HG03039 (cell line): ENCODE measurements at regions not wholly inside any gene's neighbourhood (a gene's known extent, or its start where the extent isn't known, plus 50 kb on each side); places are given as distances from the start of the nearest gene placed in this dataset.

Source experiments
- ATAC-seq: cut with Tn5 transposase; IDR thresholded peaks from one replicate; pipeline ENCODE4 v1.9.1; 2021; ENCODE audit warnings: mild to moderate bottlenecking, moderate library complexity; ENCODE audit not compliant: unreplicated experiment

DNA sequence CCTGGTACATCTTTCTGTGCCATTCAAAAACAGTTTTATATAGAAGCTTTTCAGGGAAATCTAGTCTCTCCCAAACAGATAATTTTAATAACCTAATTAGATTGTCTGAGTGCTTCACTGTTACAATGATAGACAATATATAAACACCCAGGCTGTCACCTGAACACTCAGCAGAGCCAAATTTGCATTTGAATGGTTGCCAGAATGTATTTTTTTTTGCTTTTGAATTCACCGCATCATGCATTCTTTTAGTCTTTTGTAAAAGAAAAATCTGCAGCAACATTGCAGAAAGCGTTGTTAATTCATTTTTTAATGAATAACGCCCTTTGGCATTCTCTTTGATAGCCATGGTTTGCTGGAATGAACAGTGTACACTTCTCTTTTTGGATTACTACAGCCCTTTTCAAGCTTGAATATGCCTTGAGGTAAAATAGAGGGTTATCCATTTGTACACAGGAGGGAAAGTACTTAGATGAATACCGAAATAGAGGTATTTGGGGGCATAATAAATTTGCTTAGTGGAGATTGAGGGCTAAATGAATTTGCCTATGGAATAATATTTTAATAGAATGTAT, 175.0 kb upstream of the EPHA5 start:
- no peak for ATAC-seq

GRCh38 chr4:65839164-65839931, 169.1 kb upstream of the EPHA5 start:
- no peak for ATAC-seq

- no peak for ATAC-seq
Observed at GRCh38 chr4:65834707-65835106, 164.4 kb upstream of the EPHA5 start.

DNA sequence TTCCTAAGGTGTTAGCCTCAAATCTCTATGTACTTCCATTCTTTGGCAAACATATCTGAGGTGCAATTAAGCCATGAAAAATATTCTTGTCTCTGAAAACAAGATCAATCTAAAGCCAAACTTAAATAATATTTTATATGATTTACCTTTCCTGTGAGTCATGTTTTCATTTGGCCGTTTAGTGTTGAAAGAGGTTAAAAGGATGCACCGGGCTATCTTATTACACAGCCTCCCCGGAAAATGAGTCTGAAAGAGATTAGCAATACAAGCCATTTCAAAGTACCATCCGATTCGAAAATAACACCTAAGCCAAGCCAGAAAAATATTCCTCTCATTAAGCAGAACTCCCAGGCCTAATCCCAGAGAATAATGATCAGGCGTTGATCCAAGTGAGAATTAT, 161.5 kb upstream of the EPHA5 start:
- ATAC-seq: no peak

GRCh38 chr4:65825116-65825753, 154.9 kb upstream of the EPHA5 start:
- no peak for ATAC-seq

DNA sequence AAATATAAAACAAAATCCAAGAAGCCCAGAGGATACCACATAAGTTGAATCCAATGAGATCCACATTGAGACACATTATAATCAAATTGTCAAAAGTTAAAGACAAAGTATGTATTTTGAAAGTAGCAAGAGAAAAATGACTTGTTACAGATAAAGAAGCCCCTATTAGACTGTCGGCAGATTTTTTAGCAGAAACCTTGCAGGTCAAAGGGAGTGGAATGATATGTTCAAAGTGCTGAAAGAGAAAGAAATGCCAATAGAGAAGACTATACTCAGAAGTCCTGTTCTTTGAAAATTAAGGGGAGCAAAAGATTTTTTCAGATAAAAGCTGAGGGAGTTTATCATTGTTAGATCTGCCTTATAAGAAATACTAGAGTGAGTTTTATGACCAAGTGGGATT, 148.9 kb upstream of the EPHA5 start:
- ATAC-seq: no peak

GRCh38 chr4:65805936-65806335, 135.6 kb upstream of the EPHA5 start:
- no peak for ATAC-seq

DNA sequence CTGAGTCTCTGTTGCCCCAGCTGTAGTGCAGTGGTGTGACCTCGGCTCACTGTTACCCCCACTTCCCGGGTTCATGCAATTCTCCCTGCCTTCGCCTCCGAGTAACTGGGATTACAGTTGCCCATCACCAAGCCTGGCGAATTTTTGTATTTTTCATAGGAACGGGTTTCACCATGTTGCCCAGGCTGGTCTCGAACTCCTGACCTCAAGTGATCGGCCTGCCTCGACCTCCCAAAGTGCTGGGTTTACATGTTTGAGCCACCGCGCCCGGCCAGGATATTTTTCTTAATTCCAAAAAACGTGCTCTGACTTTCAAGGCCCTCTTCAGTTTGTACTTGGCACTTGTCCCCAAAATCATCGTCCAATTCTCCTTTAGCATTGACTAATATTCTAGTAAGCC, 129.2 kb upstream of the EPHA5 start:
- no peak for ATAC-seq

- no peak for ATAC-seq
Observed at GRCh38 chr4:65798498-65799127, 128.3 kb upstream of the EPHA5 start.

- no peak for ATAC-seq
Observed at GRCh38 chr4:65791812-65792308, 121.6 kb upstream of the EPHA5 start.

DNA sequence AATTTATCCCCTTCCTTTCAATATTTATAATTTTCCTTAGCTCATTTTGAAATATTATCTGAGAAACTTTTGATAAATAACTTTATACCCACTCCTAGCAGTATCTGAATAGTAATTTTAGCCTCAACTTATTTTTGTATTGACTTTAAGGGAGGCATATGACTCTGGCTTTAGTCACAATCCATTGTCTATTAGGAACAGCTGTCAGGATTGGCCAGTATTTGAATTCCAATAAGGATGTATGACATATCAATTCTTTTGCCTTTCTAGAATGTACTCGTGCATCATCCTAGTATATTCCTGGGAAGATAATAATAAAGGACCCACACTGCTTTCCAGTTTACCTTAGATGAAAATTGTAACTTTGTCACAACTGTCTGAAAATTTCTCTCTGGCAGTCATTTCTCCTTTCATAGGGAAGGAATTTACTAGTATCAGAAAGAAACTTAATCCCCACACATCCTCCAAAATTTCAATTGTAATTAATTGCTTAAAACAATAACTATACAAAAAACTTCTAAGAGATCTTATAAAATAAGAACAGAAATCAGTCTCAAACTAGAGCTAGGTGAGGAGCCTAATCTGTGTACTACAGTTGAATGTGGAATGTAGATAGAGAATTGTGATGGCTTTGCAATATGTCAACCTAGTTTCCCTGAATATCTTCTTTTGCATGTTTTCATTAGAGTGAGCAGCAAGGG, 121.0 kb upstream of the EPHA5 start:
- no peak for ATAC-seq

GRCh38 chr4:65789805-65790204, 119.5 kb upstream of the EPHA5 start:
- ATAC-seq: no peak

DNA sequence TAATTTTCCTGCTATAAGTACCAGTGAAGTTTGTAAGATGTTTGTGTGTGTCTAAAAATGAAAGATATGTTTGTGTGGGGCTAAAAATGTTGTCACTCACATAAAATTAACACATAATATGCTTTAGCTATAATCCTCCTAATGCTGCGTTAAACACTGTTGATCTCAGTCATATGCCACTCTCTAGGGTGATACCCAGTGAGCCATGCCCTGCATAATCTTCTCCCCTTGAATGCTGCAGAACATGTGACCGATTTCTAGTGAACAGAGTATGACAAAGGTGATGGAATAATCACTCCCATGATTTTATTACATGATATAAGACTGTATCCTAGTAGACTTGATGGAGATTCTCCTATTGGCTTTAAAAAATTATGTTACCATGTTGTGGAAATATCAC, 119.1 kb upstream of the EPHA5 start:
- ATAC-seq: no peak

DNA sequence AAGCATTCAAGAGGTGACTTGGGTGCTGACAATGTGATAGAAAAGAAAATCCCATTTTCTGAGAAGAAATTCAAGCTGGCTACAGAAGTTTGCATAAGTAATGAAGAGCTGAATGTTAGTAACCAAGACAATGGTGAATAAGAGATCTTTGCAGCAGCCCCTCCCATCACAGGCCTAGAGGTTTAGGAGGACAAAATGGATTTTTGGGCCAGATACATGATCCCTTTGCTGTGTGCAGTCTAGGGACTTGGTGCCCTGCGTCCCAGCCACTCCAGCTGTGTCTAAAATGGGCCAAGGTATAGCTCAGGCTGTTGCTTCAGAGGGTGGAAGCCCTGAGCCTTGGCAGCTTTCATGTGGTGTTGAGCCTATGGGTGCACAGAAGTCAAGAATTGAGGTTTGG, 107.0 kb upstream of the EPHA5 start:
- no peak for ATAC-seq

DNA sequence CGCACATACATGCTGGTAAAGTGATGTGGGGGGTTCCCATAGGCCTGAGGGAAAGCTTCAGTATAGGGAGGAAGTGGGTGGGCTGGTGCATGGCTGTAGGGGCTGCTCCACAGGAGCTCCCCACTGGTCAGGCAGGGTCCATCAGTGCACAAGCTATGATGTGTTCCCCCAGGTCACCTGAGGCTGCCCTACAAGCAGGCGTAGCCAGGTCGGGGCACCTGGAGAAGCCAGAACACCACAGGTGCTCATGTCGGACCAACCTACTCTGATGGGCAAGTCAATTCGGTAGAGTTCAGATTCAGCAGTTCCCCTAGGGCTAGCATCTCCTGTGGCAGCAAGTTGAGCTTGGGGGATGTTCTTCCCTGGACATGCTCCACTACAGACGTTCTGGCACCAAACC, 103.3 kb upstream of the EPHA5 start:
- no peak for ATAC-seq

DNA sequence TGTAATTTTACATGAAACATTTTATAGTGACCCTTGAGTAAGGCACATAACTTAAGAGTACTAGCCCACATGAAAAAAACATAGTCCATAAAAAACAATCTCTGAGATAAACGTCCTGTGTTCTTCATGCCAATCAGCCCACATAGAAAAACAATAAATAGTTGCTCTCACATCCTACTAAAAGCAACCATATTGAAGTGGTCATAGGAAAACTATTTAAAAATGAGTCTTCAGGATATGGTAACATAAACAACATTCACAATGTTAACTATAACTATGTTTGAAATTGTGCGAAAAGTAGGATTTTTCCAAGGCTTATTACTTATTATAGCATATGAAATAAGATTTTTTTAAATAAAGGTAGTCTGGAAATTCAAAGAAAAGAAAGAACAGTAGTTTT, 77.1 kb upstream of the EPHA5 start:
- ATAC-seq: no peak

DNA sequence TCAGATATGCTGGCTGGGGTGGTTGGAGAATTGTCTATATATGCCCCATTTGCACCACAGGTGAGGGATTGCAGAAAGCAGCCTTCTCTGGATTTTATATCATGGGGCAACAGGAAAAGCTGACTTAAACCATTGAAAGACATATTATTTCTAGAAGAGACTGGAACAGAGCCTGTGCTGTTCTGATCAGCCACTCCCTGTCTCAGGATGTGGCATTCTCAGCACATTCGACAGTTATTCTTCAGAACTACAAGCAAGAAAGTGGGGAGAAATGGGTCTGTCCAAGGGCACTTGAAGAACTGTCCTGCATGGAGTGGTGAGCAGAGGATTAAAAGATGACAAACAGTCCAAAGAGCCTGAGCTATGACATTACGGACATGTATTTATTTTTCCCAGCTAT, 67.8 kb upstream of the EPHA5 start:
- no peak for ATAC-seq

GRCh38 chr4:65737672-65738071, 67.4 kb upstream of the EPHA5 start:
- no peak for ATAC-seq

GRCh38 chr4:65724973-65725372, 54.7 kb upstream of the EPHA5 start:
- ATAC-seq: no peak
